Caki2 (cell line): ENCODE measurements at regions not wholly inside any gene's neighbourhood (a gene's known extent, or its start where the extent isn't known, plus 50 kb on each side); places are given as distances from the start of the nearest gene placed in this dataset.

Source experiments
- DNase-seq: peaks from one replicate; pipeline ENCODE4 v3.0.0-alpha.2; 2015; ENCODE audit warnings: low read depth
- in situ Hi-C: cut with HindIII; loops from 2 replicates; pipeline ENCODE4 v1.10.0; 2016; ENCODE audit warnings: low sequenced_read_pairs, low pct_unique_long_range_greater_than_20kb, mixed read lengths

DNA sequence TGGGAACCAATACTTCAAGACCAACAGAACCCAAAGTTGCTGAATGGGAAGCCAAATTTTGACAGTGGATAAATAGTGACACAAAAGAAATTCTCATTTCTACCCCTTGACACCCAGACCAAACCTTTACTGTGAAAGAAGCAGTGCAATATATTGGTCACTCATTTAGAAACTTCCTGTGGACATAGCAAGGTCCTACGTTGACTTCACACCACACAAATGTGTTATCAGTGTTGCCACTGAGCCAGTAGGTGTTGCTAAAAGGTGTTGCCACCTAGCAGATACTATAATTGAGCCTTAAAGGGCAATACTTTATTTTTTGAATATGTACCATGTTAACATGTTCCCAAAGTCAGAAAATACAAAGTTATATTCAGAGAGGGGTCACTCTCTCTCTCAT, 1008.9 kb upstream of the CDH2 start:
- DNase-seq, result no peak
- in situ Hi-C loops, result no loop called here

DNA sequence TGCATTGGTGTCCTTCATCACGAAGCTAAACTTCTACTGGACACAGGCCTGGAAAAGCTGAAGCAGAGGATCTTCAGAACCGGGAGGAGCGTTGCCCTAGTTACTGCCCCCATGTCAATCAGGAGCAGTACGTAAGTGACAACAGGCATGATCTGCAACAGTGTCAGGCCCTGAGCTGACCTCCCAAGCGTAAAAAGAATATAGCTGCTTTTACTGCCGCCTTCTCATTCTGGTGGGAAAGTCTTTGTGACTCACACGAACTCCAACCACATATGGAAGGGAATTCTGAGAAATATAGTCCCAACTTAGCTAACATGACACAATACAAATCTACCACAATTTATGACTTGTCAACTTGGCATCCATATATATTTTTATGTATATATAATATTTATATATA, 1007.7 kb upstream of the CDH2 start:
- DNase-seq, result no peak
- in situ Hi-C loops, result no loop called here

DNA sequence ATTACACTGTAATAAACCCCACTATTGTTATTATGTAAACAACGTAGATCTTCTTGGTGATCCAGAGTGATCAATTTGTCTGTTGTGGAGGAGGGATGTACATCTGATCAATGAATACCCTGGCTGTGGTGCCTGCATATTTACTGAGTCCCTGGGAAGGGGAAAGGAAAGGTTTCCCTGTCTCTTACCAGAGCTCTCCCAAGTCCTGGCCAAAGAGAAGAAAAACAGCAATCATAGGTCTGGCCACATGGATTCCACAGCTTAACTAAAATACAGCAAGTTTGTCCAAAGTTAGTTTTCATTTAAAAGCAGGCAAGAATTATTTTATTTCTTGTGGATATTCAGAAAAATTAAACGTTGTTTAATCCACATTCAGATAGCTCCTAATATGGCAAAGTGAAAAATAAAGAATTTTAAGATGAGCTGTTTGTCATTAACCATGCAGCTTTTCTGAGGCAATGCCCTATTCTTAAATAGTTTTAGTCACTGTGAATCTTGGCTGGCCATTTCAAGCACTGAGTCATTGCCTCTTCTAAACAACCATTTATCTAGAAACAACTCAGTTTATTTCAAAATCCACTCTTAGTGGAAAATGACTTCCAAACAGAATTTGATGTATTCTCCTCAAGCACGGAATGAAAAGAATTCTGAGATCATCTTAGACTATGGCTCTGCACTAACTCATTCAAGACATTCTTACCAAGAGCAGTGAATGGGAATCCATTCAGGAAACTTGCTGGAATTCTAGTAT, 1004.4 kb upstream of the CDH2 start:
- in situ Hi-C loops, result no loop called here
- DNase-seq, result peak; percentile 37

DNA sequence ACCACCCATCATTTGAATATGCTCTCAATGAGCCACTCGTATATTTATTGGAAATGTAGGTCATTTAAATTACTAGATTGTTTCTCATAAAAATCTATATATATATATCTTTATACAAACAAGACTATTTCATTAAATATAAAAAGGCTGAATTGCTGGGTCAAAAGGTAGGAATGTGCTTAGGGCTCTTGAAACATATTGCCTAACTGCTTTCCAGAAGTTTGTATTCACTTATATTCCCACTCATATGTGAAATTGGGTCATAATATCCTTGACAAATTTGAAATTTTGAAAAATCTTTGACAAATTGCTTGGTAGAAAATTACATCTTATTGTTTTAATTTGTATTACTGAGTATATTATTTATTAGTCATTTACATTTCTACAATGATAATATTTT, 999.8 kb upstream of the CDH2 start:
- in situ Hi-C loops, result no loop called here
- no peak for DNase-seq

DNA sequence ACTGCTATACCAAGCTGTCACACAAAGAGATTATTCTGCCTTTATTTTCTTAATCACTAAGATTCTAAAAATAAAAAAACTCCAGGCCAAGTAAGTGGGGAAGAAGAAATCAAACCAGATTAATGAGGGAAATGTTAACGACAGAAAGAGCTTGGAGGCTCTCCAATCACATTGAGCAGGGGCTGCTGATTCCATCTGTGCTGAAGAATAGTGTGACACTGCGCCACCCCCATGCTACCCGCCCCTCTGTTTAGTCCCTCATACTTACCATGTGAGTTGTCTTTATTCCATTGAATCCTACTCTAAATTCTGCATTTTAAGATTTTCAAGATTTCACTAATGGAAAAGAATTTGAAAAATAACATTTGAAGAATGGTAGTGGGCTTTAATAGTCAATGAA, 998.0 kb upstream of the CDH2 start:
- in situ Hi-C loops, result no loop called here
- DNase-seq, result no peak

DNA sequence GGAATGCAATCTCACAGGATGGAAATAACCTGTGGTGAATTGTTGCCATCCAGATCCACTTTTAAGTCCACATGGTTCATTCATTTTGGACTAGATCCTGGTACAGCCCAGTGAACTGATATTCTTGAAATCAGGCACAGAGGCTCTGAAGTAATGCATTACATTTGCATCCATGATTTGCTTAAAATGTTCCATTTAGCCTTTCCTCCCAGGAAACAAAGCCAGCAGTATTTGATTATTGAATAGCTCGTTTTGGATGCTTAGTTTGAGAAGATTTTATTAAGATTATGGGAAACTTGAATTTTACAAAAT, 995.8 kb upstream of the CDH2 start:
- DNase-seq, result no peak
- in situ Hi-C loops, result no loop called here

DNA sequence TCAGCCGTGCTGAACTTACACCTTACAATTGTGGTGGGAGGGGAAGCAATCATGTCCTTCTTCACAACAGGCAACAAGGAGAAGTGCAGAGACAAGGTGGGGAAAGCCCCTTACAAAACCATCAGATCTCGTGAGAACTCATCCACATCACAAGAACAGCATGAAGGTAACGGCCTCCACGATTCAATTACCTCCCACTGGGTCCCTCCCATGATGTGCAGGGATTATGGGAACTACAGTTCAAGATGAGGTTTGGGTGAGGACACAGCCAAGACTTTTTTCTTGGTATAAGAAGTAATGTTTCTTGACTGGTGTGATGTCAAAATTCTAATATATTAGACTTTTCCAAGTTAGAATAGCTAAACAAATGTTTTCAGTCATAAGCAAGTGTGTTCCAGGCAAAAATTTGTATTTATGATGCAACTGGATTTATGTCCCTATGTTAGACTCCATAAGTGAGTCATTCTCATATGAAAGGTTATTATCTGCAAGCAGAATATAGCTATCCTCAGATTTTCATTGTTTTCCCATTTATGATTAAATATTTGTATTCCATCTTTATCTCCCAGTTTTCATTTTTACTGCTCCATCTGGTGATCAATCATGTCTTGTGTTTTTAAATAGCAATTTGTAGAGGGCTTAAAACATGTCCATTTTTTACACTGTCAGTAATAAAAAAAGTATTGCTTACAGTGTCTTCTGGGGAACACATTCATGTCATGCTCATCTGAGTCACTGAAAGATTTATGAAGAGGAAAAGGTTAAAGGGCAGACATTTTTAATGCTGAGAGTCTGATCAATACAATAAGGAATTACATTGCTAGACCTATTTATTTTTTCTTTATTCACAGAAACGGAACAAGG, 995.2 kb upstream of the CDH2 start:
- no peak for DNase-seq

DNA sequence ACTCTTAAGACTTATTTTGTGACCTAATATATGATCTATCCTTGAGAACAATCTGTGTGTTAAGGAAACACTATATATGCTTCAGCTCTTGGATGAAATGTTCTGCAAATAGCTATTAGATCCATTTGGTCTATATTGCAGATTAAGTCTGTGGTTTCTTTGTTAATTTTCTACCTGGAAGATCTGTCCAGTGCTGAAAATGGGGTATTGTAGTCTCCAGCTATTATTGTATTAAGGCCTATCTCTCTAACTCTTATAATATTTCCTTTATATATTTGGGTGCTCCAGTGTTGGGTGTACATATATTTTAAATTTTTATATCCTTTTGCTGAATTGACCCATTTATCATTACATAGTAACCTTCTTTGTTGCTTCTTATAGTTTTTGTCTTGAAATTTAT, 992.7 kb upstream of the CDH2 start:
- in situ Hi-C loops, result no loop called here
- no peak for DNase-seq

More for the DNA sequence above, 995.2 kb upstream of the CDH2 start:
- in situ Hi-C loops, result no loop called here

DNA sequence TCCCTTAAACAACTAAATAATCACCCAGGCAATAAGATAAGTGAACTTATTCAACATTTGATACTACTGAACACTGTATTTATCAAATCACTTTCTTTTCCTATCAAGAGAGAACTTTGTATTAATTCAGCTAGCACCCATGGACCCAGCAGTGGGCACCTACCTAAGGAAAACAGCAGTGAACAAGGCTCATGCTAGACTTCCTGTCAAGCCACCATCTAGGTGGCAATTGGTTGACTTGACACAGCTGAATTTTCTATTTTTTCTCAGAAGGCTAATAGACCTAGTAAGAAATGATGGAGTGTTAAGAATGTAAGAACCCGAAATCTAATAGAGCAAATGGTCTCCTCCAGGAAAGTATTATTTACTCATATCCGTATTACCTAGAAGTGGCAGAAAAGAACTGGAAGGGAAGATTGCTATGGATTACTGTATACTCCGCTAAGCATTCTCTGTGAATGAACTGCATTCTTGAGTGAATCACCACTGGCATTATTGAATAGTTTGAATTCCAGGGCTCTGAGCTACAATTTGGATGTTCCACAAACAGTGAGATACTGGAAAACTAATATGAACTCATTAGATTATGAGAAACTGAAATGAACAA, 988.2 kb upstream of the CDH2 start:
- peak; percentile 50 for DNase-seq
- in situ Hi-C loops, result no loop called here

DNA sequence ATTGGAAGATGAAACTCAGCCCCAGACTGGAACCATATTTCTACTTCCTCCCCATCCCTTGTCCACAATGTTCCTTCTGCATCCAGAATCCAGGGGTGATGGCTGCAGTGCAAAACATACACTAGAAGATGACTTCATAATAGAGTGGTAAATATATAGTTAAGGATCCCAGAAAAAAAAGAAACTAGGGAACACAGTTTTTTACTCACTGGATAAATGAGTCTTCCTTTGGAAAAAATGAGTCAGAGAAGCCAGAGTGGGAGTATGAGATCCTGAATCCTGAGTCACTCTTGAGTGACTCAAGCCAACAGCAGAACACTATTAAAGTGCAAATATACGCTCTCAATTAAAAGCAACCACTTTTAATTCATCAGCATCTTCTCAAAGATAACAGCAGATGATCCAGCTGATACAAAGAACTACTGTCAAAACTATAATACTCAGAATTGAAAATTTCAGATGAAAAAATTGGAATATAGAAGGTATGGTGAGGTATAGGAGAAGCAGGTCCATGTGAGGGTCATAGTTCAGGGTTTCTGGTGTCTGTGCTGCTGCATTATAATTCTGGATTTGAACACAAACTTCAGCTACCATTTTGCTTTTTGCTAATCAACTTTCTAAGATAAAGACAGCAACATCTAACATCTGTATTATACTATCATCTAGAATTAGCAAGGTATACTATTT, 987.2 kb upstream of the CDH2 start:
- peak; percentile 67 for DNase-seq
- in situ Hi-C loops, result no loop called here

DNA sequence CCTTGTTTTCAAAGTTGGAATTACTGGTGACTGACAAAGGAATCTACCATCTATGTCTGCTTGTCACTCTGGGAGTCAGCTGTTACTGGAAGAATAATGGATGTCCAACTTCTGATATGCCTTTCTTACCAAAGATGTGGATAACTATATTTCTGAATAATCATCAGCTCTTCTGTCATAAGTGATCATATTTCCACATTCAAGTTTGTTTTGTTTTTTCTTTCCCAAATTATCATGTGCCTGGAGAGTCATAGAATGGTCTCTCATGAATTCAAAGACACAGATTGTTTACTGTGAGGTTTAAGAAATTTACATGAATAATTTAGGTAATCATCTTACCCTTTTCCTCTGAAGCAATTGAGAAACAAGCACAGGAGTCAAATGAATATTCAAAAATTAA, 986.7 kb upstream of the CDH2 start:
- in situ Hi-C loops, result no loop called here
- DNase-seq, result no peak

DNA sequence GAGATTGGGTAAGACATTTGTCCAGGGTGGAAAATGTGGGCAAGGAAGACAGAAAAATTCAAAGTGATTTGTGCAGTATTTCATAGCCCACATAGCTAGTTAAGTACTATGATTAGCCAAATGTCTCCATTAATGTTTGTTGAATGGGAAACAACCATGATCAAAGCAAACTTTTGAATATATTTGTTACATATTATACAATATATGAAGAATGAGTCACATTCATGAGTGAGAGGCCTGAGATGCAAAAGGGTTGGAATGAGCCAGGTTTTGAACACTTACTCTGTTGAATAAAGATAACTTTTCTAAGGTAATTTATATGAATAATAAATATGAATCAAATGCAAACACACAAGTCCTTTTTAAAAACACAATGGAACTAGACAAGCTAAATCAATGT, 984.5 kb upstream of the CDH2 start:
- no peak for DNase-seq
- in situ Hi-C loops, result no loop called here

DNA sequence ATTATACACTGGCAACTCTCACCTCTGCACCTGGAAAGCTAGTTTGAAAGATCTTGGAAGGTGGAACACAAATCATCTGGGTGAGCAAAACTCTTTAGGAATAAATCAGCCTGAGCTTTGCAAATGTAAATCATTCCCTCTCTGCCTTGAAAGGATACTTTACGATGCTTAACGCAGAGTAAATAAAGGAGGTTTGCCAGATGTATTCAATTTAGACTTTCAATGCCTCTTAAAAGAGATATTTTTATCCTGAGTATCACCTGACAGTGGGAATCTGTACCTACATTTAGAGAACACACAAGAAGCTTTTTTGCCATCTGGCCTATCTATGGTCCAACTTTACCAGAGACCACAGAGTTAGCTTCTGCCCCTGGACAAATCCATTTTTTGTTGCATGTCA, 983.2 kb upstream of the CDH2 start:
- DNase-seq, result no peak
- in situ Hi-C loops, result no loop called here

DNA sequence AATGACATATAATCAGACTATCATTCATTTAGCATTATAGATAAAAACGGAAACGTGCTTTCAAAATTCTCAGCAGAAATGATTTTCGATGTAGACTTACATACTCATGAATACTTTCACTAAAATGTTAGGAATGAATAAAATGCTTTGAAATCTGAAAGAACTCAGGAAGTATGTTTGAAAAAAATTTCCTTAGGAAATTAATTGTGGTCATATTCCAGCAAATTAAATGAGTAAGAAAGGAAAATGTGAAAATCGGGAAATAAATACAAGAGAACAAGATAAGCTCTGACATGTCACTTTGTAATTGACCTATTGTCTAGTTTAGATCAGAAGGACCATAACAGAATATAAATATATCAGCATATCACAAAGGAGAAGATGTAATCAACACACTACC, 981.0 kb upstream of the CDH2 start:
- in situ Hi-C loops, result no loop called here
- no peak for DNase-seq

DNA sequence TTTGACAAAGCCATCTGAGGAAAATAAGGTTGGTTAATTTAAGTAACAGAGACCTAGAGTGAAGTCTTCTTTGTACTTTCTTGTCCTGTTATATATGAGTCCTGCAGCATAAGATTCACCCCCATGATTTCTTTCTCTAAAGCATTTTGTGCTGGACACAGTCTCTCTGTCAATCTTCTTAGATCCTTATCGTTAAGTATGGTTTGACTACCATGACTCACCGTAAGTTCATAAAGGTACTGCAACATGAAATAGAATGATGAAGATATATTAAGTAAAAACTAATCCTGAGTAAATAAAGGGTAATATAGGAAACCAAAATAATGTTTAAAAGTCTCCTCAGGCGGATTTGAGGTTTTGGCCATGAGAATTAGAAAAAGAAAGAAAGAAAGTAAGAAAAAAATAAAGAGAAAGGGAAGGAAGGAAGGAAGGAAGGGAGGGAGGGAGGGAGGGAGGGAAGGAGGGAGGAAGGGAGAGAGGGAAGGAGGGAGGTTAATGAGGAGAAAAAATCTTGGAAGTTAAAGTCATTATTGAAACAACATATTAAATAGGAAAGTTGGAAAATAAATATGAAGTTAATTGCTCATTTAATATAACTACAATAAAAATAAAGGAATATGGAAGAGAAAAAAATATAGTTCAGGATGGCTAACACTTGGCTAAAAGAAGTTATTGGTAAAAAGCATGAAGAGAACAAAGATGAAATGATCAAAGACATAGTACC, 980.3 kb upstream of the CDH2 start:
- in situ Hi-C loops, result no loop called here
- no peak for DNase-seq

DNA sequence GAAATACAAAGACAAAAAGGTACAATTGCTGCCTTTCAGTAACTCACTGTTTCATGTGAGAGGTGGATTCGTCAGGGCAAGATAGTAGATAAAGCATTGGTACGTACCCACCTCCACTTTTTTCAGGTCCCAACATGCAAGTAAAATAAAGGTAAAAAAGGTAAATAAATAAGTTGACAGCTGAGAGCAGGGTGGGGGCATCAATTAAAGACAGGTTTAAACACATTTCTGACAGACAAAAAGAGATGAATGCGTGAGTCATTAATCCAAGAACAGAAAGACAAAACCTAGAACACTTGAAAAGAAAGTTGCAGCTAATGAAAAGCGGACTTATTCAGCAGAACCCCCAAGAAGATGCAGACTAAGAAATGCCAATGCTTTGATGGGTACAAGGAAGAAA, 979.6 kb upstream of the CDH2 start:
- in situ Hi-C loops, result no loop called here
- no peak for DNase-seq

DNA sequence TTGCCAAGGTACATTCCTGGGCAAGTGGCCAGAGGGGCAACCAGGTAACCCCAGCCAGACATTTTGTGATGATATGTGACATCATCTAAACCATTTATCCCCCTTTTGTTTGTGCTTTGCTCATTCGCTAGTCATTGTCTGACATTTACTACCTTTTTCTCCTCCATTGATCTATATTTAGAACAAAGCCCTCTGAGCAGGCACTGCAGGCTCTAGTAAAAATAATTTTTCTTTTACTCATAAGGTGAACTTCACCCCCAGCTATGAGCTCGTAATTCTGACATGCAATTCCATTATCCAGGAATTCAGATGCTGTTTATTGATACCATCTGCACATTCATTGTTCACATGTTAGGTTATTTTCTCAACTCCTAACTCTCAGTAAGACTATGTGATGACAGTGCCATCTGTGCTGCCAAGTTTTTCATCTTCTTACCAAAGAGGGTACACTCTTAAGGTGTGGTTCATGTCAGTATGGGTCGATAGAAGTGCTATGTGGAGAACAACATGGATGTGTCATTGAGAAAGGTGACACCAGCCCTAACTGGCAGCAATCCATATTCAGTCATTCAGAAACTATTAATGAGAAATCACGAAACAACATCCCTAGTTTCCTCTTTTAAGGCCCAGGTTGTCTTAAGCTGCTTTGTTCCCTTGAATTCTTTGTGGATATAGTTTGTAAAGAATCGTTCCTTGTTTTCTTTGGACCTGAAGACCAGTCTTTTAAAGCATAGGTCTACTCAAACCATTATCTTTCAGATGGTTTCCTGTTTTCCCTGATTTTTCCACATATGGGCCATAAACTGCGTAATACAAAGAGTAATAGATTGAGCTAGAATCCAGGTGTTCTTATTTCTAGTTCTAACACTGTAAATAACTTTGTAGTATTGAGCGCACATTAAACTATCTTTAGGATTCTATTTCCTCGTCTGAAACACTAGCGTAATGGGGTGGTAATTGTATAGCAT, 978.1 kb upstream of the CDH2 start:
- peak; percentile 55 for DNase-seq

More for the DNA sequence above, 978.1 kb upstream of the CDH2 start:
- in situ Hi-C loops, result no loop called here
